HG03342 (cell line): ENCODE measurements at regions not wholly inside any gene's neighbourhood (a gene's known extent, or its start where the extent isn't known, plus 50 kb on each side); places are given as distances from the start of the nearest gene placed in this dataset.

ENCODE experiments used
- ATAC-seq: cut with Tn5 transposase; IDR thresholded peaks from one replicate; pipeline ENCODE4 v1.9.1; 2021; ENCODE audit warnings: mild to moderate bottlenecking, moderate library complexity; ENCODE audit not compliant: unreplicated experiment

GRCh38 chr10:117948493-117948892 lies 98.2 kb downstream of the RAB11FIP2 start:
- ATAC-seq, result no peak

DNA sequence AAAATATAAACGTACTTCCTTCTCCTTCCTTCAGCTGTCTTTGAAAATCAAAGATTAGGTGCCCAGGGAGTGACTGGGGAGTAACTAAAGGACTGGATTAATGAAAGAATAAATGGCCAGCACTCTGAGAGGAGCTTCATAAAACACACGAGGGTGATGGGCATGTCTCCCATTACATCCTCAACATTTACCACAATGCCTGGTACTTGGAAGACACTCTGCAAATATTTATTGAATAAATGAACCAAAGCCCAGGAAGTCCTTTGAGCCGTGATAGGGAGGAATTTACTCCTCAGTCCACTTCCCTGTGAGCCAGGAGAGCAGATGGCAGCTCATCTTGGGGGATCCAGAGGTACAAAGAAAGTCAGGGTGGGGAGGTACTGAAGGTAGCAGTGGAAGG lies 96.3 kb downstream of the RAB11FIP2 start:
- ATAC-seq, result no peak
